ENCODE measurements at regions not wholly inside any gene's neighbourhood (a gene's known extent, or its start where the extent isn't known, plus 50 kb on each side); places are given as distances from the start of the nearest gene placed in this dataset.

DNA sequence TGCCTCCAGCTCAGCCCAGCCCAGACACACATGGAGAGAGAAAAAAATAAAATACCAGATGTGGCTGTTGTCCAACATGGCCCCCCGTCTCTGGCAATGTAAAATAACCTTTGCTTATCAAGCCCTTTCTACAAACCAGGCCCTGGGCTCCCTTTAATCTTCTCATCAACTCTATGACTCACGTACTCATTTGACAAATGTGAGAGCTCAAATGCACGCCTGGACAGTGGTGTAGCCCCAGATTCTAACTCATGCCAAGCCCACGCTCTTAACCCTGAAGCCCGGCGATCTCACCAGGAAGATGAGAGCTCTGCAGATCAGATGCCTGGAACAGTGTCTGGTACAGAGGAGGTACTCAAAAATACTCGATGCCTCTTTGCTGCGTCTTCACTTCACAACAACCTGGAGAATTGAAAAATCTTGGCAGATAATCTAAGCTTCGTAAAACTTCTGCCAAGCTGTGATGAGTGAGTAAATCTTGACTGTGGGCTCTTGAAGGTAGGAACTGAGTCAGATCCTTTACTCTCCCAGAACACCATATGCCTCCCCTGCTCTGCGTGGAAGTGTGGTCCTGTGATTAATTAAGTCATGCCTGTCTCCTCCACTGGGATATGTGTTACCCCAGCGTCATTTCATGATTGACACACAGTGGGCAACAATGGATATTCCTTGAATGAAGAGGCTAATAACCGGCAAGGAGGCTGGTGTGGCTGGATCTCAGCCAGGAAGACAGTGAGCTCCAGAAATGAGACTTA, 102.0 kb upstream of the FSTL4 start:
- ChIA-PET CTCF (no interaction called here), POLR2A (no interaction called here)
- no peak overlapping the region for H3K4me3 Mint-ChIP-seq
- no peaks in the 10 kb centered on the region for H3K4me1 Mint-ChIP-seq
- H3K27ac Mint-ChIP-seq: no peak overlapping the region
- peaks cover 15% of the 10 kb centered on the region for H3K27me3 Mint-ChIP-seq
- DNase-seq: no peak
- H3K36me3 Mint-ChIP-seq (ENCODE audit: low read depth): no peaks in the 10 kb centered on the region
- no peaks in the 10 kb centered on the region for H3K9me3 Mint-ChIP-seq

DNA sequence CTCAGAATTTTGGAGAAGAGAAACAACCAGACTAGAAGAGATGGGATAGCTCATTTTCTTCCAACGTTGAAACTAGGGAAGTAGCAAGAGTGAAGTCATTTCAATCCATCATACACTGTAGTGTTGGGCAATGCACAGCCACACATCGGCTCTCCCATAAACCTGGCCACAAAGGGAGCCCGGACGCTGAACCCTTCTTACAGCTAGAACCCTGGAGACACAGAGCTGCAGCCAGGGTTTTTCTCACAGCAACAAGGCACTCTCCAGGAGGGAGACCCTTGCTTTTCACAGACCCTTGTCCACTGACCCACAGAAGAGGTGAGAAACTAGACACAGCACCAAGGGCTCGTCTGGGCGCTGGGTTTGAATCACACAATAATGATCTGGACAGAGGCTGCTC, 101.4 kb upstream of the FSTL4 start:
- H3K27me3 Mint-ChIP-seq: peaks cover 15% of the 10 kb centered on the region
- H3K4me1 Mint-ChIP-seq: no peaks in the 10 kb centered on the region
- ChIA-PET CTCF (no interaction called here), POLR2A (no interaction called here)
- H3K27ac Mint-ChIP-seq: no peak overlapping the region
- no peak overlapping the region for H3K4me3 Mint-ChIP-seq
- DNase-seq: no peak
- no peaks in the 10 kb centered on the region for H3K9me3 Mint-ChIP-seq
- H3K36me3 Mint-ChIP-seq (ENCODE audit: low read depth): no peaks in the 10 kb centered on the region

DNA sequence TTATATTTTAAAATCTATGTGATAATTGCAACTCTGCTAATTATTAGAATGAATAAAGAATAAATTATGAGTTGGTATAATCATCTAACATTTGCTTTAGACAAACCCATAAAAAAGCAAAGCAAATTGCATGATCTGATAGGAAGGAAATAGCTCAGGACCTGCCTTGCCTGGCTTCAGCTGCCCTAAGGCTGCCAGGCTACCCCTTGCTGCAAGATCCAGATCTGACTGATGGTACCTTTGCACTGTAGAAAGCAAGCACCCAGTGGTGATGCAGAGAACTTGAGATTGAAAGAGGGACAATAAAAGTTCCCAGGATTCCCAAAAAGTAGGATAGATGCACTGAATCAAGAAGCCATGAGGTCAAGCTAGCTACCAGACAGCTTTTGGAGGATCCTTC, 100.9 kb upstream of the FSTL4 start:
- Mint-ChIP-seq H3K4me3 (no peak overlapping the region), H3K27ac (no peak overlapping the region), H3K36me3 (ENCODE audit: low read depth) (no peaks in the 10 kb centered on the region), H3K9me3 (no peaks in the 10 kb centered on the region), H3K27me3 (peaks cover 11% of the 10 kb centered on the region), H3K4me1 (no peaks in the 10 kb centered on the region)
- ChIA-PET POLR2A (no interaction called here), CTCF (no interaction called here)
- DNase-seq: no peak

DNA sequence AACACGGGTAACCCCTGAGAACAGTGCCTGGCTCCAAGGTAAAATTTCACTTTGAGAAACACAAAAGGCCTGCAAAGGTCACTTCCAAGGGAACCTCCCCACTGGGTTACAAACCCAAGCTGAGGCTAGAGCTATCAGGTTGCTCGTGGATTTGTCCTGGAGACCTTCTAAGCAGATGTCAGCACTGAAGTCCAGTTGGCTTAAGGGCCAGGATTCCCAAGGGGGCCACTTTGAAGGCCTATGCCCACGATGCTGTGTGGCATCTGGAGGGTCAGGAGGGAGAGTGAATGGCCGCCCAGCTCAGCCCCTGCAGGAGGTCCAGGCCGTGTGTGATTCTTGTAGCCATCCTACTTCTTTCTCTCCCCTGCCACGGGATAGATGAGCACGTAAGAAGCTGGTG, 100.2 kb upstream of the FSTL4 start:
- Mint-ChIP-seq H3K4me3 (no peak overlapping the region), H3K36me3 (ENCODE audit: low read depth) (no peaks in the 10 kb centered on the region), H3K27ac (no peak overlapping the region), H3K27me3 (peaks cover 10% of the 10 kb centered on the region), H3K4me1 (no peaks in the 10 kb centered on the region), H3K9me3 (no peaks in the 10 kb centered on the region)
- DNase-seq: no peak
- ChIA-PET CTCF (no interaction called here), POLR2A (no interaction called here)

DNA sequence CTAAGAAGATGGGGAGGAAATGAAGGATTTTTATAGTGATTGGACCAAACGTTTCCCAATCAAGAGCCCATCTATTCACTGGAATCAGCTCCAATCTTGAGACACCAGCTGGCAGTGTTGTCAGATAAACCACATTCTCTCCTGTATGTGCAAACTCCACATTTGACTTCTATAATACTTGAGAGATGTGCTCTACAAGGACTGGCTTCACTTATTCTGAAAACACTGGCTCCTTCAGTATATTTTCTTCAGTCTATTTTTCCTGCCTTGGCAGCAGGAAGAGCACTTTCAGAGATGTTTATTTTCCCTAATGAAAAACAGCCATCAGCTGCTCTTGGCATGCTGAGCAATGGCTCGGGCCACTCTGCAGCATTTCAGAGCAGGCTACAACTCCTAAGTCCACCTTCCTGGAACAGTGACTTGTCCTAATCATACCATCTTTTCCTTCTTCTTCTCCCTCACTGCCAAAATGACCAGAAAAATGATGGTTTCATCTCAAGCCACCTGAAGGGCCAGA, 96.9 kb upstream of the FSTL4 start:
- Mint-ChIP-seq H3K4me1 (no peaks in the 10 kb centered on the region), H3K4me3 (no peak overlapping the region), H3K27me3 (peaks cover 5% of the 10 kb centered on the region), H3K36me3 (ENCODE audit: low read depth) (no peaks in the 10 kb centered on the region), H3K27ac (no peak overlapping the region), H3K9me3 (no peaks in the 10 kb centered on the region)
- ChIA-PET CTCF (no interaction called here), POLR2A (no interaction called here)
- DNase-seq: no peak

DNA sequence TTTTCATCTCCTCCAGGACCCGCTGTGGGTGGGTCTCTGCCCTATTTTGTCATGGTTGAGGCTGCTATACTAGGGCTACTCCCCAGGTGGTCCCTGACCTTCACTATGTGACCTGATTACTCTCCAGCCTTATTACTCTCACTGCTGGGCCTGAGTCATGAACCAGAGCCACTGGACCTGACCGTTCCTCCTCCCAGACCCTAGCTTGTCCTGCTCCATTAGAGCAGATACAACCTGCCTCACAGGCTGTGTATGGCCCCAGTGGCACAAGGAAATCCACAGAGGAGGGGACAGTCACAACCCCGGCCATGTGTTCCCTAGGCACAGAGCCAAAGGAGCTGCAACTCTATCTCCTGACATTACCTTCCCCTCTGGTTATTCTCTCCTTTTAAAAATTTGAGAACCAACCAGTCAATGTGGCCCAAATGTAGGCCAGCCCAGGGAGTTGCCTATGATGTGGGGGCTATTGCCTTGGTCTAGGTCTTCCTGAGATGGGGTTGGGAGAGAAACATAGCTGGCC, 96.0 kb upstream of the FSTL4 start:
- Mint-ChIP-seq H3K36me3 (ENCODE audit: low read depth) (no peaks in the 10 kb centered on the region), H3K4me3 (no peak overlapping the region), H3K27ac (no peak overlapping the region), H3K27me3 (peaks cover 4% of the 10 kb centered on the region), H3K4me1 (no peaks in the 10 kb centered on the region), H3K9me3 (no peaks in the 10 kb centered on the region)
- no peak for DNase-seq
- POLR2A ChIA-PET: no interaction called here
- CTCF ChIA-PET: no interaction called here

DNA sequence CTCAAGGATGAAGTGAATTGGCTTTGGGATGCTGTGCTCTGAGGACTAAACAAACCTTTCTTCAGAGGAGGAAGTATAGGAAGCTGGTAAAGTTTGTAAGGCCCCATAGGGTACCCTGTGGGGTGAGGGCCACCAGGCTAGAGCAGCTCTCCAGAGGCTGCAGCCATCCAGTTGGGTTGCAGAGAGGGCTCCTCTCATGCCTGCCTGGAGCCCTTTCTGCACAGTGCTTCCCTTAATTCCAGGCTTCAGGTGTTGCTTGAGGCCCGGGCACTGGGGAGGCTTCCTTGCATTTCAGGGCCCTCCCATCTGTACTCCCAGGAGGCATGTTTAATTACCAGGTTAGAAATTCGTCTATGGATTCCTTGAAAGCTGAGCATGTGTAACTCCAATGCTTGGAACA, 95.3 kb upstream of the FSTL4 start:
- no peaks in the 10 kb centered on the region for H3K4me1 Mint-ChIP-seq
- no peak overlapping the region for H3K4me3 Mint-ChIP-seq
- peaks cover 4% of the 10 kb centered on the region for H3K27me3 Mint-ChIP-seq
- ChIA-PET POLR2A (interaction anchor here (0.9 kb wide), 1 partner anchor 19 kb away, joined by 3 read pairs; no protein-coding TSS in a partner anchor), CTCF (no interaction called here)
- H3K27ac Mint-ChIP-seq: no peak overlapping the region
- no peak for DNase-seq
- H3K9me3 Mint-ChIP-seq: no peaks in the 10 kb centered on the region
- H3K36me3 Mint-ChIP-seq (ENCODE audit: low read depth): no peaks in the 10 kb centered on the region

GRCh38 chr5:133706506-133707430, 94.4 kb upstream of the FSTL4 start:
- DNase-seq: no peak
- H3K9me3 Mint-ChIP-seq: no peaks in the 10 kb centered on the region
- H3K27ac Mint-ChIP-seq: no peak overlapping the region
- H3K4me1 Mint-ChIP-seq: no peaks in the 10 kb centered on the region
- no peaks in the 10 kb centered on the region for H3K36me3 Mint-ChIP-seq (ENCODE audit: low read depth)
- ChIA-PET POLR2A (interaction anchor here (0.9 kb wide), 1 partner anchor 18 kb away, joined by 3 read pairs; no protein-coding TSS in a partner anchor), CTCF (no interaction called here)
- no peak overlapping the region for H3K4me3 Mint-ChIP-seq
- H3K27me3 Mint-ChIP-seq: peaks cover 4% of the 10 kb centered on the region

DNA sequence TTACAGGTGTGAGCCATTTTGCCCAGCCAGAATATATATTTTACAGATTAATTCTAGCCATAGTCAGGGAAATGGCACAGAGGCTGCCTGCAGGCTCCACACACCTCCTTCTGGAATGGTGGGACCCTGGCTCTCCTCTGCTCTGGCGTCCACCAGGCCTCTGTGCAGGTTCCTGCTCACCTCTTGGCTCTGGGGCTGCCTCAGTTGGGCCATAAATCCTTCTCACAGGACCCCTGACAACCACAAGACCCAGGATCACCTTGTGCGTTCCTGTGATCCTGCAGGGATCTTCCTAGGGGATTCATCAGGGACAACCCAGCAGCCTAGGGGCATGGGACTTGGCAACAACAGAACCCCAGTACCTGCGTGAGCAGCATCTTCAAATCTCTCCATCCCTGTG, 93.0 kb upstream of the FSTL4 start:
- CTCF ChIA-PET: no interaction called here
- H3K4me3 Mint-ChIP-seq: no peak overlapping the region
- POLR2A ChIA-PET: no interaction called here

DNA sequence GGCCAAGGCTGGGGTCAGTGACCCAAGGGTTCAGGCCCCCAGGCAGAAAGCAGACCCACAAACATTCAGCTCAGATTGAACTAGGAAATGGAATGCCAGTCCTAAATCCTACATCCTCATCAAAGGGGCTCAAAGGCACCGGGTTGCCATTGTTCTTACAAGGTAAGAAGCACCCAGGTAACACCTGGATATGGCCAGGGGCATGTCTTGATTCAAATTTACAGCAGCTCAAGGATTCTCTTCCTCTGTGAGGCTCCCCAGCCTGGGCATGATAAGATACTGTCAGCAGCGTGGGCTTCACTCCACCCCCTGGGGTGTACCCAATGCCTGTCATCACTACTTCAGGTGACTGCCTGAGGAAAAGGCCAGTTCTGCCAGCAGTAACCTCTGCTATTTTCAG, 92.1 kb upstream of the FSTL4 start:
- no peak overlapping the region for H3K27ac Mint-ChIP-seq
- no peak for DNase-seq
- H3K27me3 Mint-ChIP-seq: no peaks in the 10 kb centered on the region
- H3K4me3 Mint-ChIP-seq: no peak overlapping the region
- peaks cover 2% of the 10 kb centered on the region for H3K9me3 Mint-ChIP-seq
- POLR2A ChIA-PET: no interaction called here
- H3K4me1 Mint-ChIP-seq: peaks cover 6% of the 10 kb centered on the region
- H3K36me3 Mint-ChIP-seq (ENCODE audit: low read depth): no peaks in the 10 kb centered on the region
- CTCF ChIA-PET: no interaction called here

More for the DNA sequence above, 93.0 kb upstream of the FSTL4 start:
- peaks cover 2% of the 10 kb centered on the region for H3K27me3 Mint-ChIP-seq
- peaks cover under 1% of the 10 kb centered on the region for H3K4me1 Mint-ChIP-seq
- no peaks in the 10 kb centered on the region for H3K9me3 Mint-ChIP-seq
- DNase-seq: no peak
- no peak overlapping the region for H3K27ac Mint-ChIP-seq
- H3K36me3 Mint-ChIP-seq (ENCODE audit: low read depth): no peaks in the 10 kb centered on the region

GRCh38 chr5:133703935-133704334, 91.6 kb upstream of the FSTL4 start:
- H3K4me1 Mint-ChIP-seq: peaks cover 10% of the 10 kb centered on the region
- CTCF ChIA-PET: no interaction called here
- H3K36me3 Mint-ChIP-seq (ENCODE audit: low read depth): no peaks in the 10 kb centered on the region
- POLR2A ChIA-PET: no interaction called here
- no peaks in the 10 kb centered on the region for H3K27me3 Mint-ChIP-seq
- no peak overlapping the region for H3K27ac Mint-ChIP-seq
- H3K4me3 Mint-ChIP-seq: no peak overlapping the region
- DNase-seq: no peak
- H3K9me3 Mint-ChIP-seq: peaks cover 2% of the 10 kb centered on the region

GRCh38 chr5:133702791-133703770, 90.7 kb upstream of the FSTL4 start:
- DNase-seq: no peak
- peaks cover 13% of the 10 kb centered on the region for H3K4me1 Mint-ChIP-seq
- no peak overlapping the region for H3K27ac Mint-ChIP-seq
- H3K27me3 Mint-ChIP-seq: no peaks in the 10 kb centered on the region
- no peak overlapping the region for H3K4me3 Mint-ChIP-seq
- ChIA-PET POLR2A (no interaction called here), CTCF (no interaction called here)
- H3K36me3 Mint-ChIP-seq (ENCODE audit: low read depth): no peaks in the 10 kb centered on the region
- H3K9me3 Mint-ChIP-seq: peaks cover 2% of the 10 kb centered on the region

- H3K36me3 Mint-ChIP-seq (ENCODE audit: low read depth): no peaks in the 10 kb centered on the region
- no peak for DNase-seq
- H3K4me1 Mint-ChIP-seq: peaks cover 14% of the 10 kb centered on the region
- peaks cover 2% of the 10 kb centered on the region for H3K9me3 Mint-ChIP-seq
- CTCF ChIA-PET: no interaction called here
- no peak overlapping the region for H3K4me3 Mint-ChIP-seq
- no peaks in the 10 kb centered on the region for H3K27me3 Mint-ChIP-seq
- no peak overlapping the region for H3K27ac Mint-ChIP-seq
- POLR2A ChIA-PET: no interaction called here
Measured at GRCh38 chr5:133701871-133702270, 89.5 kb upstream of the FSTL4 start.
